Astrocyte (in vitro differentiated cells and primary cell): ENCODE measurements at regions not wholly inside any gene's neighbourhood (a gene's known extent, or its start where the extent isn't known, plus 50 kb on each side); places are given as distances from the start of the nearest gene placed in this dataset.

ENCODE experiments used
- EZH2 ChIP-seq: IDR thresholded peaks from 2 replicates; pipeline ENCODE4 v1.6.1; 2012; ENCODE audit warnings: mild to moderate bottlenecking, low read length, inconsistent platforms; ENCODE audit not compliant: insufficient read depth
- TF ChIP-seq, protein P1 (sequence below): IDR thresholded peaks from 2 replicates; pipeline ENCODE4 v1.5.1; 2011; ENCODE audit warnings: low read depth, mild to moderate bottlenecking, inconsistent platforms, low read length, moderate library complexity; ENCODE audit not compliant: insufficient read depth

DNA sequence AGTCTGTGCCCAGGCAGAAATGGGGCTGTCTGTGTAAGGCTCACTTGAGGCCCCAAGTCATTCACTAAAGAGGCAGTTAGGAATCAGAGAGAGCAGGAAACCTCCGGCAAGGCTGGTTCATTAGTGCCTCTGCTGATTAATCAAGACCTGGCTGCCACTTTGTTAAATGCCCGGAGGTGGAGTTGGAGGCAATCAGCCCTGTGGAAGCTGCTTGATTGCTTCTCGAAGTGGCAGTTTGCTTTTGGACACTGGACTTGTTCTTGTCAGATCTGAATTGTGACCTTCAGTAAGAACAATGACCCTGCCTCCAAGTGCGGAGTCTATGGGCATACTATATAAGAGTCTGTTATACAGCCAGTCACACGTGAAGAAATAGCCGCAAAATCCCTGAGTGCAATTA lies 183.9 kb upstream of the LINC00305 start:
- TF ChIP-seq EZH2 = no peak
- TF ChIP-seq, protein P1, sequence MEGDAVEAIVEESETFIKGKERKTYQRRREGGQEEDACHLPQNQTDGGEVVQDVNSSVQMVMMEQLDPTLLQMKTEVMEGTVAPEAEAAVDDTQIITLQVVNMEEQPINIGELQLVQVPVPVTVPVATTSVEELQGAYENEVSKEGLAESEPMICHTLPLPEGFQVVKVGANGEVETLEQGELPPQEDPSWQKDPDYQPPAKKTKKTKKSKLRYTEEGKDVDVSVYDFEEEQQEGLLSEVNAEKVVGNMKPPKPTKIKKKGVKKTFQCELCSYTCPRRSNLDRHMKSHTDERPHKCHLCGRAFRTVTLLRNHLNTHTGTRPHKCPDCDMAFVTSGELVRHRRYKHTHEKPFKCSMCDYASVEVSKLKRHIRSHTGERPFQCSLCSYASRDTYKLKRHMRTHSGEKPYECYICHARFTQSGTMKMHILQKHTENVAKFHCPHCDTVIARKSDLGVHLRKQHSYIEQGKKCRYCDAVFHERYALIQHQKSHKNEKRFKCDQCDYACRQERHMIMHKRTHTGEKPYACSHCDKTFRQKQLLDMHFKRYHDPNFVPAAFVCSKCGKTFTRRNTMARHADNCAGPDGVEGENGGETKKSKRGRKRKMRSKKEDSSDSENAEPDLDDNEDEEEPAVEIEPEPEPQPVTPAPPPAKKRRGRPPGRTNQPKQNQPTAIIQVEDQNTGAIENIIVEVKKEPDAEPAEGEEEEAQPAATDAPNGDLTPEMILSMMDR = no peak
